ENCODE measurements at regions not wholly inside any gene's neighbourhood (a gene's known extent, or its start where the extent isn't known, plus 50 kb on each side); places are given as distances from the start of the nearest gene placed in this dataset.

GRCh38 chr1:193951984-193952383 lies 765.6 kb upstream of the B3GALT2 start:
- no peak overlapping the region for H3K4me3 ChIP-seq
- no peak for DNase-seq (ENCODE audit: low spot score in 2 of 2)
- TF ChIP-seq POLR2A (IDR thresholded peaks at IDR 0.05) = no peak
- TF ChIP-seq CTCF (IDR thresholded peaks at IDR 0.05) = no peak
- H3K4me1 ChIP-seq = no peaks in the 10 kb centered on the region
- no peaks in the 10 kb centered on the region for H3K27me3 ChIP-seq
- H3K27ac ChIP-seq = no peak overlapping the region
- H3K36me3 ChIP-seq = no peaks in the 10 kb centered on the region
- WGBS, 2 donors = 78 to 89% methylated on average over 3 of the region's 3 CpGs
- no peaks in the 10 kb centered on the region for H3K9me3 ChIP-seq

- H3K36me3 ChIP-seq = no peaks in the 10 kb centered on the region
- H3K9me3 ChIP-seq = peaks cover 0 to 11% (median 3%) of the 10 kb centered on the region in 4 donors
- H3K4me3 ChIP-seq = no peak overlapping the region
- H3K27me3 ChIP-seq = no peaks in the 10 kb centered on the region
- no peak for TF ChIP-seq EP300 (IDR thresholded peaks at IDR 0.05)
- no peak for TF ChIP-seq CTCF (IDR thresholded peaks at IDR 0.05)
- TF ChIP-seq POLR2A (IDR thresholded peaks at IDR 0.05) = no peak
- DNase-seq (ENCODE audit: low spot score in 2 of 2) = no peak
- no peaks in the 10 kb centered on the region for H3K4me1 ChIP-seq
- no peak overlapping the region for H3K27ac ChIP-seq
These were observed 758.0 kb upstream of the B3GALT2 start for GRCh38 chr1:193944454-193944853.

GRCh38 chr1:193940176-193940575 lies 753.8 kb upstream of the B3GALT2 start:
- WGBS, 2 donors = 56 to 60% methylated on average over 1 of the region's 1 CpG
- no peak for DNase-seq (ENCODE audit: low spot score in 2 of 2)
- Histone ChIP-seq H3K4me1 (no peaks in the 10 kb centered on the region), H3K9me3 (peaks cover 0 to 11% (median 3%) of the 10 kb centered on the region in 4 donors), H3K4me3 (no peak overlapping the region), H3K27ac (no peak overlapping the region), H3K36me3 (no peaks in the 10 kb centered on the region), H3K27me3 (no peaks in the 10 kb centered on the region)
- TF ChIP-seq POLR2A (IDR thresholded peaks at IDR 0.05) = no peak
- TF ChIP-seq CTCF (IDR thresholded peaks at IDR 0.05) = no peak
- TF ChIP-seq EP300 (IDR thresholded peaks at IDR 0.05) = no peak

- Histone ChIP-seq H3K27me3 (no peaks in the 10 kb centered on the region), H3K4me1 (no peaks in the 10 kb centered on the region), H3K4me3 (no peak overlapping the region), H3K9me3 (peaks cover 0 to 11% (median 3%) of the 10 kb centered on the region in 4 donors), H3K36me3 (no peaks in the 10 kb centered on the region), H3K27ac (no peak overlapping the region)
- no peak for TF ChIP-seq EP300 (IDR thresholded peaks at IDR 0.05)
- TF ChIP-seq CTCF (IDR thresholded peaks at IDR 0.05) = no peak
- no peak for TF ChIP-seq POLR2A (IDR thresholded peaks at IDR 0.05)
- 66 to 90% methylated on average over 2 to 3 of the region's 3 CpGs for WGBS, 2 donors
- DNase-seq (ENCODE audit: low spot score in 2 of 2) = no peak
These were observed 753.2 kb upstream of the B3GALT2 start for GRCh38 chr1:193939585-193939984.

GRCh38 chr1:193937308-193937707 lies 750.9 kb upstream of the B3GALT2 start:
- H3K36me3 ChIP-seq = no peaks in the 10 kb centered on the region
- no peak overlapping the region for H3K4me3 ChIP-seq
- H3K27ac ChIP-seq = no peak overlapping the region
- TF ChIP-seq EP300 (IDR thresholded peaks at IDR 0.05) = no peak
- TF ChIP-seq POLR2A (IDR thresholded peaks at IDR 0.05) = no peak
- no peak for TF ChIP-seq CTCF (IDR thresholded peaks at IDR 0.05)
- no peaks in the 10 kb centered on the region for H3K4me1 ChIP-seq
- no peaks in the 10 kb centered on the region for H3K9me3 ChIP-seq
- WGBS, 2 donors = 94 to 97% methylated on average over 1 of the region's 1 CpG
- no peak for DNase-seq (ENCODE audit: low spot score in 2 of 2)
- H3K27me3 ChIP-seq = no peaks in the 10 kb centered on the region
